Hepatocyte (in vitro differentiated cells): ENCODE measurements at regions not wholly inside any gene's neighbourhood (a gene's known extent, or its start where the extent isn't known, plus 50 kb on each side); places are given as distances from the start of the nearest gene placed in this dataset.

Experiments used
- DNase-seq: peaks from one replicate; pipeline ENCODE4 v3.0.0-alpha.2; 2016; ENCODE audit warnings: low spot score
- H2AFZ ChIP-seq: fragments of 200-600 bp; sonication (generic); 2 replicates; pipeline ENCODE4 v1.6.0; 2016; ENCODE audit warnings: antibody characterized with exemption, mild to moderate bottlenecking
- H3K27ac ChIP-seq: fragments of 200-600 bp; sonication (generic); 2 replicates; pipeline ENCODE4 v1.5.1; 2016; ENCODE audit warnings: mild to moderate bottlenecking
- H3K27me3 ChIP-seq: fragments of 200-600 bp; sonication (generic); 2 replicates; pipeline ENCODE4 v1.6.1; 2016
- H3K36me3 ChIP-seq: fragments of 200-600 bp; sonication (generic); replicated peaks from 2 replicates; pipeline ENCODE4 v1.5.1; 2016; ENCODE audit warnings: low read depth; ENCODE audit not compliant: insufficient read depth
- H3K4me1 ChIP-seq: fragments of 200-600 bp; sonication (generic); 2 replicates; pipeline ENCODE4 v1.5.1; 2016; ENCODE audit warnings: mild to moderate bottlenecking, moderate library complexity; ENCODE audit not compliant: insufficient read depth
- H3K4me2 ChIP-seq: fragments of 200-600 bp; sonication (generic); 2 replicates; pipeline ENCODE4 v1.6.0; 2016
- H3K4me3 ChIP-seq: fragments of 200-600 bp; sonication (generic); 2 replicates; pipeline ENCODE4 v1.5.1; 2016; ENCODE audit warnings: mild to moderate bottlenecking
- H3K79me2 ChIP-seq: fragments of 200-600 bp; sonication (generic); 2 replicates; pipeline ENCODE4 v1.6.0; 2017; ENCODE audit warnings: mild to moderate bottlenecking
- H3K9me2 ChIP-seq: fragments of 200-600 bp; sonication (generic); replicated peaks from 2 replicates; pipeline ENCODE4 v1.6.0; 2017; ENCODE audit warnings: mild to moderate bottlenecking; ENCODE audit not compliant: insufficient read depth
- H3K9me3 ChIP-seq: fragments of 200-600 bp; sonication (generic); 2 replicates; pipeline ENCODE4 v1.5.1; 2016; ENCODE audit warnings: low read depth, mild to moderate bottlenecking
- H4K20me1 ChIP-seq: fragments of 200-600 bp; sonication (generic); 2 replicates; pipeline ENCODE4 v1.6.0; 2016; ENCODE audit warnings: mild to moderate bottlenecking; ENCODE audit not compliant: insufficient read depth, poor library complexity, severe bottlenecking
- CTCF ChIP-seq: fragments of 200-600 bp; sonication (generic); IDR thresholded peaks from 2 replicates; pipeline ENCODE4 v1.5.1; 2016; ENCODE audit warnings: antibody characterized with exemption, mild to moderate bottlenecking; ENCODE audit not compliant: poor library complexity
- EZH2 ChIP-seq: fragments of 200-600 bp; sonication (generic); IDR thresholded peaks from 2 replicates; pipeline ENCODE4 v1.6.1; 2016; ENCODE audit warnings: antibody characterized with exemption, mild to moderate bottlenecking, borderline replicate concordance
- EZH2phosphoT487 ChIP-seq: fragments of 200-600 bp; sonication (generic); IDR thresholded peaks from one replicate; pipeline ENCODE4 v1.6.1; 2018; ENCODE audit warnings: antibody characterized with exemption, mild to moderate bottlenecking, low read depth, moderate library complexity; ENCODE audit not compliant: unreplicated experiment, severe bottlenecking
- WGBS: methylation state at CpG from one replicate; pipeline ENCODE4 v1.1.6; 2016; ENCODE audit warnings: low lambda C conversion rate; ENCODE audit errors: missing lambda C conversion rate; 5-methylcytosine and 5-hydroxymethylcytosine counted together

- Histone ChIP-seq H3K9me3 (no peaks in the 10 kb centered on the region), H2AFZ (no peak overlapping the region), H4K20me1 (no peaks in the 10 kb centered on the region), H3K9me2 (no peaks in the 10 kb centered on the region), H3K36me3 (no peaks in the 10 kb centered on the region), H3K27ac (no peak overlapping the region), H3K79me2 (no peaks in the 10 kb centered on the region), H3K4me2 (no peak overlapping the region), H3K27me3 (no peaks in the 10 kb centered on the region), H3K4me3 (no peak overlapping the region), H3K4me1 (no peaks in the 10 kb centered on the region)
- 81% methylated on average over 9 of the region's 10 CpGs for WGBS
- no peak for DNase-seq
- TF ChIP-seq CTCF (no peak), EZH2 (no peak), EZH2phosphoT487 (no peak)
These were observed 141.3 kb downstream of the ASB1 start for GRCh38 chr2:238567996-238568395.

GRCh38 chr2:238568455-238569440 lies 142.0 kb downstream of the ASB1 start:
- Histone ChIP-seq H4K20me1 (no peaks in the 10 kb centered on the region), H3K4me2 (no peak overlapping the region), H3K27ac (no peak overlapping the region), H3K9me2 (no peaks in the 10 kb centered on the region), H3K9me3 (no peaks in the 10 kb centered on the region), H3K27me3 (no peaks in the 10 kb centered on the region), H3K36me3 (no peaks in the 10 kb centered on the region), H3K4me1 (no peaks in the 10 kb centered on the region), H2AFZ (no peak overlapping the region), H3K79me2 (no peaks in the 10 kb centered on the region), H3K4me3 (no peak overlapping the region)
- 90% methylated on average over 24 of the region's 27 CpGs for WGBS
- no peak for TF ChIP-seq CTCF
- no peak for TF ChIP-seq EZH2phosphoT487
- no peak for TF ChIP-seq EZH2
- DNase-seq = no peak

GRCh38 chr2:238569507-238570195 lies 142.9 kb downstream of the ASB1 start:
- no peaks in the 10 kb centered on the region for H4K20me1 ChIP-seq
- H3K9me3 ChIP-seq = no peaks in the 10 kb centered on the region
- H2AFZ ChIP-seq = no peak overlapping the region
- H3K4me2 ChIP-seq = no peak overlapping the region
- no peaks in the 10 kb centered on the region for H3K79me2 ChIP-seq
- no peak overlapping the region for H3K27ac ChIP-seq
- 81% methylated on average over 25 of the region's 25 CpGs for WGBS
- H3K27me3 ChIP-seq = no peaks in the 10 kb centered on the region
- DNase-seq = no peak
- no peaks in the 10 kb centered on the region for H3K4me1 ChIP-seq
- no peaks in the 10 kb centered on the region for H3K36me3 ChIP-seq
- no peaks in the 10 kb centered on the region for H3K9me2 ChIP-seq
- TF ChIP-seq EZH2phosphoT487 = no peak
- TF ChIP-seq CTCF = no peak
- no peak for TF ChIP-seq EZH2
- H3K4me3 ChIP-seq = no peak overlapping the region
